NK-92 treated with Interleukin-12 subunit alpha and Interleukin-12 subunit beta, amount 100 ng/mL, for 24 hours (cell line): ENCODE measurements at regions not wholly inside any gene's neighbourhood (a gene's known extent, or its start where the extent isn't known, plus 50 kb on each side); places are given as distances from the start of the nearest gene placed in this dataset.

Experiments
- DNase-seq: peaks from one replicate; lab custom pipeline; 2025; lab: John Stamatoyannopoulos, UW

- DNase-seq: no peak
Measured at GRCh38 chr14:48874711-48875110, 711.5 kb downstream of the RPS29 start.

DNA sequence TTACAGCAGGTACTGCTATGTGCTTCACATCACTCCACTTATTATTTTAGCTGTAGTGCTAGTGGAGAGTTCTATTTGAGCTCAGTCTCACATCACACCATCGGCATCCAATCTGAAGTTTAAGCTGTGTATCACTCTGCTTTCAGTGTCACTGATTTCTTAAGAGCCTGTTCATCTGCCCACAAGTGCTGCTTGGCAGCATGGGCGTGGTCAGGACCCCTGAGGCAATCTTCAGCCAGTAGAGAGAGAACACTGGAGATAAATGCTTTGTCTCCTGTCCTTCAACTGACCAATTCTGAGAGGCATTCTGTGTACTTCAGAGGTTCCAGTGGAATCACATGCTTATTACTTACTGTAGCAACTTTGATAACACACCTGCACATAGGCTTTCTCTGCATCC is 728.8 kb downstream of the RPS29 start:
- no peak for DNase-seq

DNA sequence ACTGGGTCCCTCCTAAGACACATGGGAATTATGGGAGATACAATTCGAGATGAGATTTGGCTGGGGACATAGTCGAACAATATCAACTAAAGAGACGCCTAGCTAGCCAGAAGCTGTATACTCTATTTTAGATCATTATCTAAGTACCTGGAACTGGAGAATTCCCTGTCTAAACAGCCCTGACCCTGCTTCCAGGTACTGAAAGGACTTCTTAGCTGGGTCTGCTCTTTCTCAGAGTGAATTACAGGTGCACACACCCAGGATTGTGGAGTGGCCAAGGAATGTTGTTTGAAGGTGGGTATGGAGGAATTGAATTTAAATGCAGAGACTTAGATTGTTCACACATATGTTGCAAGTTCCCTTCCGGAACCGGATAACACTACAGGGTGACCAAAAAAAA is 733.0 kb downstream of the RPS29 start:
- no peak for DNase-seq

DNA sequence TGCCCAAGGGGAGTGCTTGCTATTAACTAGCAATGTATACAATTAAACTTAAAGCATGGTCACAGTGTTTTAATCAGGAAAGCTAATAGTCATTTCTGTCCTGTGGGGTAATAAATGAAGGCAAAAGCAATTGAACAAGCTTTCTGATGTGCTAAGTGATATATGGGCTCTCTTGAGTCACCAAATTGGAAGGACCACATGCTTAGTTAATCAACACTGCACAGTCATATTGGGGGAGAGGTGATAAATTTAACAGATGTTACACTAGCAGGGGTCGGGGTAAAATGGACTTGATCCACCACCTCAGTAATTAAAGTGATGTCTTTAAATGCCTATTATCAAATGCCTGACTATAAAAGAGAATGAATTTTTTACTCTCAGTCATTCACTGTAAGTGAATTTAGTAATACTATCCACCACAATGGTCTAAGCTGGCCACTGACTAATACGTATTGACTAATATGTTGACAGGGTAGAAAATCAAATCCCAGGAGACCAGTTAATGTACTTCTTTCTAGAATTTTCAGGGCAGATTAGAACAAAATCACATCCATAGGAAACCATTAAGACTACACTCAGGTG is 736.3 kb downstream of the RPS29 start:
- DNase-seq: no peak

DNA sequence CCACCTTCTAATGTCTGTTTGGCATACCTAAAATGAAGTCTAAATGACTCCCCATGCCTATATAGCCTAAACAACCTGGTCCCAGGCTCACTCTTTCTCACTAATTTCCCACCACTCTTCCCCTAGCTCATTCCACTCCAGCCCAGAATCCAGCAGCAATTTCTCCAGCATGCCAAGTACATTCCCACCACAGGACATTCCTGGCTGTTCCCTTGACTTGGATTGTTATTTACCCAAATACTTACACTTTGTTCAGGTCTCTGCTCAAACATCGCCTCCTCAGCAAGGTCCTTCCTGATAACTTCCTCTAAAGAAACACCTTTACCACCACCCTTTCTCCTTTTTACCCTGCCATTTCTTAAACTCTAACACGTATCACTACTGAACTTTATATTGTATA is 743.4 kb downstream of the RPS29 start:
- DNase-seq: no peak

DNA sequence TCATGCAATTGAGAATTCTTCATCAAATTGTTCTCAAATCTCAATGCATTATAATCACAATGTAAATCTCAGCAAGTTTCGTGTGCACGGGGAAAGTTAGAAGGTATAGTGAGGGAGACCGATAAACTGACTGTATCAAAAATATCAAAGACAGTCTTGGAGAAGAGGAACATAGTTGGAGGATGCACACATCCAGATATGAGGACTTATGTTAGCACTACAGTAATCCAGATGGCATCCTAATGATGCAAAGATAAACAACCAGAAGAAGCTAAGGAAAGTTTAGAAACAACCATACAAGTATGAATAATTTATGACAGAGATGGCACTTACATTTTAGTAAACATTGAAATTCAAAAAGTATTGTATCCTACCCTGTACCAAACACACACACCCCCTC is 760.1 kb downstream of the RPS29 start:
- DNase-seq: no peak

- no peak for DNase-seq
Measured at GRCh38 chr14:48814562-48814961, 771.6 kb downstream of the RPS29 start.

DNA sequence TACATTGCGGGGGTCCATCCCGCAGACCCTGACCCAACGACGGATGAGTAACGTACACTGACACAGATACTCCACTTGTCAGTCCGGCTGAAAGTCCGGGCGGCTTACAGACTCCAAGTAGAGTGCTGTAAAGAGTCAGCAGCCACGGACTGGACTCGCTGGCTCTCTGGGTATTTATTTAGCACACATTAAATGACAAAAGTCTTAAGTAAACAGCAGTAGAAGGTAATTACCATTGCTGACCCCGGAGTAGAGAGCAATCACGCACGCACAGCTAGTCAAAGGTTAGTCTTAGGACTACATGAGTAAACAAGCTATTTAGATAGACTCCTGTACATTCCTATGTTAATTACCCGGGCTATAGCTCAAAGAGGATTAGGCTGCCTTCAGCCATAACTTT is 780.9 kb downstream of the RPS29 start:
- no peak for DNase-seq

DNA sequence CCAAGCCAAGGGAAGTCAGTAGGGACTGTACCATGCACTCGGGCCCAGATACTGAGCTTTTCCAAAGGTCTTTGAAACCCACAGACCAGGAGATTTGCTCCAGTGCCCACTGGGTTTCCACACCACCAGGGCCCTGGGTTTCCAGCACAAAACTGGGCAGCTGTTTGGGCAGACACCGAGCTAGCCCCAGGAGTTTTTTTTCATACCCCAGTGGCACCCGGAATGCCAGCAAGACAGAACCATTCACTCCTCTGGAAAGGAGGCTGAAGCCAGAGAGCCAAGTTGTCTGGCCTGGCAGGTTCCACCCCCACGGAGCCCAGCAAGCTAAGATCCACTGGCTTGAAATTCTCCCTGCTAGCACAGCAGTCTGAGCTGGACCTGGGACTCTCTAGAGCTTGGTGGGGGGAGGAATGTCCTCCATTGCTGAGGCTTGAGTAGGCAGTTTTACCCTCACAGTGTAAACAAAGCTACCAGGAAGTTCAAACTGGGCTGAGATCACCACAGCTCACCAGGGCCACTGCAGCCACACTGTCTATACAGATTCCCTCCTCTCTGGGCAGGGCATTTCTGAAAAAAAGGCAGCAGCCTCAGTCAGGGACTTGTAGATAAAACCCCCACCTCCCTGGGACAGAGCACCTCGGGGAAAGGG is 793.7 kb downstream of the RPS29 start:
- DNase-seq: no peak

- no peak for DNase-seq
Measured at GRCh38 chr14:48788771-48789170, 797.4 kb downstream of the RPS29 start.

- no peak for DNase-seq
Measured at GRCh38 chr14:48786498-48786897, 799.7 kb downstream of the RPS29 start.

GRCh38 chr14:48771717-48772116 is 814.5 kb downstream of the RPS29 start:
- no peak for DNase-seq

- no peak for DNase-seq
Measured at GRCh38 chr14:48751293-48751692, 834.9 kb downstream of the RPS29 start.

GRCh38 chr14:48748151-48748675 is 838.0 kb downstream of the RPS29 start:
- DNase-seq: no peak

GRCh38 chr14:48747561-48748089 is 838.6 kb downstream of the RPS29 start:
- DNase-seq: no peak

- DNase-seq: no peak
Measured at GRCh38 chr14:48744202-48744601, 842.0 kb downstream of the RPS29 start.

GRCh38 chr14:48738186-48738925 is 847.8 kb downstream of the RPS29 start:
- no peak for DNase-seq

GRCh38 chr14:48735607-48736006 is 850.6 kb downstream of the RPS29 start:
- DNase-seq: no peak

- no peak for DNase-seq
Measured at GRCh38 chr14:48731260-48731659, 854.9 kb downstream of the RPS29 start.

DNA sequence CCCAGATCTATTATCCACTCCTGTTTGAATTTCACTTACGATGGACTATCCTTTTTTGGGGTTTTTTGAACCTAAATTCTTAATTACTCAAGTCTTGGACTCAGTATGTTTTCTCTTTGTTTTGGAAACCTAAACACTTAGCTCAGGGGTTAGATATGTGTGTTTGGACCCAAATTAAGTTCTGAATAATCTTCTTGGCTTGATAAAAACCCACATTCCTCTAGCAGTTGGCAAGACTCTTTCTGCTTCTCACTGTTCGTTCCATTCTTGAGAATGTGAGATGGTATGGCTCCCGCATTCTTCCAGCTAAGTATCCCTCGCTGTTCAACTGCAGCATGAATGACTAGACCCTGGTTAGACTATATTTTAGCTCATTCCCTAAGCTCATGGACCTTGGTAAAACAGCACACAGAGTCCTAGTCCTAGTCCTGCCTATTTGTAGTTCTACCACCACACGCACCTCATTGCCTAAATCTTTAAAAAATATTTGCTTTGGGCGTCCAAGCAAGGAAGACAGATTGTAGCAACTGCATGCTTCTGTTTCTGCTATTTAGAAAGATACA is 860.0 kb downstream of the RPS29 start:
- DNase-seq: no peak

DNA sequence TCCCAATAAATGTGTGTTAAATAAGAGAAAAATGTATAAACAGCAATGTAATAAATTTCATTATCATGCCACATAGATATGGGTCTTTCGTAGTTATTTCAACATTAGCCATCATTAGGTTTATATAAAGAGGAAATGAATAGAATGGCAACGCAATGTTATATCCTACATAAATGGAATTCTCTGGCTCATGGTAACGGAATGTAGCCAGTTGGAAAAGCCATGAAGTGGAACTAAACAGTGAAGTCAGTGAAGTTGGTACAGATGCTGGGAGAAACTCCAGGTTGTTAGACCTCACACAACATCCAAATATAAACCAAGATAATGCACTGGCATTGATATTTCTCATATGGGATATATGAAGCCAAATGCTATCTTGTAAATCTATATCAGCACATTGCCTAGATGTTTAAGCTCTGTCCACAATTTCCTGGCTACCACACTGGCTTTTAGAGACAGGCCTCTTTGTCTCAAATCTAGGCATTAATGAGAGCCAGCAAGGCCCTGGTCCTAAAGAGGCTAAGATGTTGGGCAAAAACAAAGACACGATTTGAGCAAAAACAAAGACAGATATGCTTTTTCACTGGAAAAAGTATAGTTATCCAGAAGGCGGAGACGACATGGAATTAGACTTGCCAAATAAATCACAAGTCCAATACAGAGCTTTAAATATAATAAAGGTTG is 861.0 kb downstream of the RPS29 start:
- no peak for DNase-seq

DNA sequence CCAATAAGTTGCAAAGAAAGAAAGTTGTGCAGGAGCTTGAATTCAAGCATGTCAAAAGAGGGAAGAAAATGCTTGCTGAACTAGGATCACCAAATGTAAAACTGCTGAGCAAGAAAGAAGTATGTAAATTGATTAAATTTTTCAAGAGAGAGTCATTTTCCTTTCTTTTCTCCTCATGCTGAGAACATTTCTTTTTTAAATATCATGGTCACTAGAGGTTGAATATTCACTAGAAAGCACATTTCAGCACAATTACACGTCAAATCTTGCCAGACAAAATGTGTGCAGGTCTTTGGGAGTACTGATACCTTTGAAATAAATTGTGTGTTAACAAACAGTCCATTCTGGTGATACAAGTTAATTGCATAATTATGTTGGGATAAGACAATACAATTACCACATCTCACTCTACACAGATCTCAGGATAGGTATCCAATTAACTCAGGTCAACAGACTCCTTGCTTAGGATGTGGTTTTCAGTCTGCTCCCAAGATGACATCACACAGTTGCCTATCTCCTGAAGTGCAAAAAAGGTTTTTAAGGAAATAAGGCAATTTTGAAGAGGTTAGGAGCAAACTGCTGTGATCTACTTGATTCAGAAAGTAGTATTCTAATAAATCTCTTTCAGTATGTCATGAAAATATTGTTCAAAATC is 862.2 kb downstream of the RPS29 start:
- no peak for DNase-seq
